GM23248 (cell line): ENCODE measurements at regions not wholly inside any gene's neighbourhood (a gene's known extent, or its start where the extent isn't known, plus 50 kb on each side); places are given as distances from the start of the nearest gene placed in this dataset.

Experiments used
- EZH2 ChIP-seq: fragments of 200-600 bp; sonication (generic); IDR thresholded peaks from 2 replicates; pipeline ENCODE4 v1.6.1; 2018; ENCODE audit warnings: antibody characterized with exemption, mild to moderate bottlenecking; ENCODE audit not compliant: insufficient read depth, poor library complexity, severe bottlenecking
- EZH2phosphoT487 ChIP-seq: fragments of 200-600 bp; sonication (generic); IDR thresholded peaks from 2 replicates; pipeline ENCODE4 v1.6.1; 2018; ENCODE audit warnings: antibody characterized with exemption, moderate library complexity, mild to moderate bottlenecking, low read depth; ENCODE audit not compliant: insufficient read depth

- TF ChIP-seq EZH2phosphoT487 (no peak), EZH2 (no peak)
Measured at GRCh38 chr20:50405235-50405914, 104.8 kb upstream of the PTPN1 start.
